PFSK-1 (cell line): ENCODE measurements at regions not wholly inside any gene's neighbourhood (a gene's known extent, or its start where the extent isn't known, plus 50 kb on each side); places are given as distances from the start of the nearest gene placed in this dataset.

Experiments
- FOXP2 ChIP-seq: optimal IDR thresholded peaks from 2 replicates; pipeline ENCODE3; 2011; ENCODE audit warnings: borderline replicate concordance, control low read depth, inconsistent platforms; ENCODE audit not compliant: insufficient read depth; ENCODE audit errors: extremely low read length, extremely low read depth
- POLR2AphosphoS5 ChIP-seq: IDR thresholded peaks from 2 replicates; pipeline ENCODE4 v1.6.1; 2012; ENCODE audit warnings: low read depth, mild to moderate bottlenecking, control low read depth, low read length, moderate library complexity
- SIN3A ChIP-seq: IDR thresholded peaks from 2 replicates; pipeline ENCODE4 v1.6.1; 2012; ENCODE audit warnings: mild to moderate bottlenecking, low read length, moderate library complexity, borderline replicate concordance; ENCODE audit not compliant: insufficient read depth
- TAF1 ChIP-seq: IDR thresholded peaks from 2 replicates; pipeline ENCODE4 v1.6.1; 2012; ENCODE audit warnings: low read length, control low read depth, borderline replicate concordance; ENCODE audit not compliant: insufficient read depth
- TF ChIP-seq, protein P1 (sequence below), 2 experiments: IDR thresholded peaks; 2 replicates each; pipeline versions ENCODE4 v1.6.1 to v1.8.0; 2011 to 2012; ENCODE audit warnings: low read depth in 2 of 2, low read length in 2 of 2, control low read depth in 1 of 2, inconsistent platforms in 1 of 2, mild to moderate bottlenecking in 1 of 2, moderate library complexity in 1 of 2; ENCODE audit not compliant: insufficient read depth in 1 of 2

DNA sequence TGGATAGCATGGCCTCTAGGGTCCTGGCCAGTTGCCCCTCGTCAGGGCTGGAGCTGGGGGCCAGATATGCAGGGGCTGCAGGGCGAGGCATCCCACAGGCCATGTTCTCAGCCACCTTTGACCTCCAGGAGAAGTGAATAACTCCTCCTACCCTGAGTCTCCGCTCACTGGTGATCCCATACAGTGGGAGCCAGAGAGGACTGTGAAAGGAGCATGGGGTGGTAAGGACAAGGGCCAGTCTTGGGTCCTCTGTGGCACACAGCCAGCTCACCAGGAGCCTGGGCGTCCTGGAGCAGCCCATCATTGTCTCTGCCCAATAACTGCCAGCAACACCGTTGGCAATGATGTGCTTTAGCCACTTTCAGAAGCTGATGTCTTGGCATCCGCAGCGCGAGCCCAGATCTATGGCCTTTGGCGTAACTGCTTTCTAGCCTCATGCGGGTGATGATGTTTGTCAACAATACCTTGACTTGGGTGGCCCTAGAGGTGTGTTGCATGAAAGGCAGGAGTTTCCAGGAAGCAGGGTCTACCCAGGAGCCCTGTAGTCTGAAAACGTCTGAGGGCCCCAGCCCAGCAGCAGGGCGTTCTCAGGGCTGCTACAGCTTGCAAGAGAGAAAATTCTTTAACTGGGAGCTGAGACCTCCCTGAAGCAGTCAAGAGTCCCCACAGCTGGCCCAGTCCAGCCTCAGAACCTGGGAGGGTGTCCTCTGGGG lies 61.1 kb upstream of the IQSEC1 start:
- TF ChIP-seq, protein P1, sequence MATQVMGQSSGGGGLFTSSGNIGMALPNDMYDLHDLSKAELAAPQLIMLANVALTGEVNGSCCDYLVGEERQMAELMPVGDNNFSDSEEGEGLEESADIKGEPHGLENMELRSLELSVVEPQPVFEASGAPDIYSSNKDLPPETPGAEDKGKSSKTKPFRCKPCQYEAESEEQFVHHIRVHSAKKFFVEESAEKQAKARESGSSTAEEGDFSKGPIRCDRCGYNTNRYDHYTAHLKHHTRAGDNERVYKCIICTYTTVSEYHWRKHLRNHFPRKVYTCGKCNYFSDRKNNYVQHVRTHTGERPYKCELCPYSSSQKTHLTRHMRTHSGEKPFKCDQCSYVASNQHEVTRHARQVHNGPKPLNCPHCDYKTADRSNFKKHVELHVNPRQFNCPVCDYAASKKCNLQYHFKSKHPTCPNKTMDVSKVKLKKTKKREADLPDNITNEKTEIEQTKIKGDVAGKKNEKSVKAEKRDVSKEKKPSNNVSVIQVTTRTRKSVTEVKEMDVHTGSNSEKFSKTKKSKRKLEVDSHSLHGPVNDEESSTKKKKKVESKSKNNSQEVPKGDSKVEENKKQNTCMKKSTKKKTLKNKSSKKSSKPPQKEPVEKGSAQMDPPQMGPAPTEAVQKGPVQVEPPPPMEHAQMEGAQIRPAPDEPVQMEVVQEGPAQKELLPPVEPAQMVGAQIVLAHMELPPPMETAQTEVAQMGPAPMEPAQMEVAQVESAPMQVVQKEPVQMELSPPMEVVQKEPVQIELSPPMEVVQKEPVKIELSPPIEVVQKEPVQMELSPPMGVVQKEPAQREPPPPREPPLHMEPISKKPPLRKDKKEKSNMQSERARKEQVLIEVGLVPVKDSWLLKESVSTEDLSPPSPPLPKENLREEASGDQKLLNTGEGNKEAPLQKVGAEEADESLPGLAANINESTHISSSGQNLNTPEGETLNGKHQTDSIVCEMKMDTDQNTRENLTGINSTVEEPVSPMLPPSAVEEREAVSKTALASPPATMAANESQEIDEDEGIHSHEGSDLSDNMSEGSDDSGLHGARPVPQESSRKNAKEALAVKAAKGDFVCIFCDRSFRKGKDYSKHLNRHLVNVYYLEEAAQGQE (IDR thresholded peaks at IDR 0.05; ENCODE audit: insufficient read depth in 1 of 2, low read depth in 2 of 2, low read length in 2 of 2) = no peak
- TF ChIP-seq POLR2AphosphoS5 (no peak), SIN3A (no peak), TAF1 (no peak), FOXP2 (no peak)

DNA sequence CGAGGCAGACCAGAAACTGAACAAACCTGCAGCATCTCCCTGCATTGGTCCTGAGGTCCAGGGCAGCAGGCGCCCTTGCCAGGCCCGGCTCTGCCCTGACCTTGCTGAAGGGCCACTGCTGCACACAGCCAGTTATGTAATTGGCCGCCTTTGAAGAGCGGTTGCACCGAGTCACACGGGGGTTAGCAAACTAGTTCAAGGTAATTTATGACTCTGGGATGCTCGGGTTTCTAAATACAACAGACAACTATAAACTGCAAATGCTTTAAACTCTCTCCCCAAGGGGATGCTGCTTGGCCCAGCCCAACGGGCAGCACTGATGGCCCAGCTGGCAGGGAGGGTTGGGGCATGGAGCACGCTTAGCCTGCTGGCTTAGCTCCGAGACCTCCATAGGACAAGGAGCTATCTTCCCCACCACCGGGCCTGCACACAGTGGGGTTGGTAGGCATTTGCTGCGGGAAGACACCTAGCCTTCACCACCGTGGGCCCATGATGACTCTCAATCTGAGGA lies 60.3 kb upstream of the IQSEC1 start:
- TF ChIP-seq POLR2AphosphoS5 (no peak), SIN3A (no peak), FOXP2 (no peak)
- TF ChIP-seq, protein P1 (IDR thresholded peaks at IDR 0.05; ENCODE audit: insufficient read depth in 1 of 2, low read depth in 2 of 2, low read length in 2 of 2) = no peak

DNA sequence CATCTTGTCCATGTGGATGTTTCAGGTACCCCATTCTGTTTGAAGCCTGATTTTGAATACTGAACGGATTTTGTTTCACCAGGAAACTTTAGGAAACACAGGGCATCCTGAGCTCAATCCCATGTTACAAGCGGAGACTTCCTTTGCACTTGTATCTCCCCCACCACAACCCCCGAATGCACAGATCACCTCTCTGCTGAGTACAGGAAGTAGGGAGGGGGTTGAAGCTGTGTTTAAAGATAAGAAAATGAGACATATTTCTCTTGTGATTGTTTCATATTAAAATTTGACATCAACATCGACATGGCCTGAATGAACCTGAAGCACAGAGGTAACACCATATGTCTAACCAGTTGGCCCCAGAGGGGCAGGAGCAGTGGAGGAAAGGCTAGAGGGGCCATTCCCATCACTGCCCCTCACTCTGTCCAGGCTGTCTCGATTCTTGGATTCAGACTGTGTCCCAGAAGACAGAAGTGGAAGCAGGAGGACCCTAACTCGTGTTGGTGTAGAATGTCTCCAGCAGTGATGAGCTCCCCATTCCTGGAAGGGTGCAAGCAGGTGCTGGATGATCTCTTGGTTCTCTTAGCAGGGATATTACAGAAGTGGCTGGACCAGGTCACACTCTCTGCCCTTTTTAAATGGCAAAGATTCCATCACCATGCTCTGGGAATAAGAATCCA lies 59.6 kb upstream of the IQSEC1 start:
- TF ChIP-seq TAF1 = no peak
- TF ChIP-seq FOXP2 = no peak
- TF ChIP-seq, protein P1 (IDR thresholded peaks at IDR 0.05; ENCODE audit: insufficient read depth in 1 of 2, low read depth in 2 of 2, low read length in 2 of 2) = no peak

GRCh38 chr3:13132281-13132680 lies 59.1 kb upstream of the IQSEC1 start:
- TF ChIP-seq SIN3A = no peak
- no peak for TF ChIP-seq POLR2AphosphoS5
- no peak for TF ChIP-seq FOXP2
- TF ChIP-seq TAF1 = no peak
- TF ChIP-seq, protein P1 (IDR thresholded peaks at IDR 0.05; ENCODE audit: insufficient read depth in 1 of 2, low read depth in 2 of 2, low read length in 2 of 2) = no peak
